ENCODE measurements at regions not wholly inside any gene's neighbourhood (a gene's known extent, or its start where the extent isn't known, plus 50 kb on each side); places are given as distances from the start of the nearest gene placed in this dataset.

DNA sequence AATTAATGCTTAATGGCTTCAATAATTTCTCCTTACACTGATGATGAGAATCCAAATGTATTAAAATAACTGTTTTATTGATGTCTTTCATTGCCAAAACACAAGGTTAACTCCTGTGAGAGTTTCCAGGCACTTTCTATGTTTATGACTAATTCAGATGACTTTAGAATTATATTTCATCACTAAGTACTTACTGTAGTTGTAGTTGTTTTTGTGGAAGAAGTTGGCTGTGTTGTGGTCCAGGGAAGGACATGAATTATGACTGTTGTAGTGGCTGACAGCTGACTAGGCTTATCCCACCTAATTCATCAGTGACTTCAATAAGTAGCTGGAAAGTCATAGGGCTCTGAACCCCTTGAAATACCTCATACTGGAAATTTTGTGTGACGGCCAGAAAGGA, 254.8 kb downstream of the HGF start:
- in situ Hi-C loops (cut with MboI): loop anchor here (25.0 kb wide), 2 partner anchors 197 to 447 kb away; no protein-coding TSS in a partner anchor
- Histone ChIP-seq H3K9me3 (ENCODE audit: low read depth) (no peaks in the 10 kb centered on the region), H3K79me2 (ENCODE audit: insufficient read depth) (no peaks in the 10 kb centered on the region), H2AFZ (no peak overlapping the region), H3K27ac (no peak overlapping the region), H3K9ac (no peak overlapping the region), H3K9me2 (ENCODE audit: insufficient read depth) (no peaks in the 10 kb centered on the region), H3F3A (ENCODE audit: insufficient read depth) (no peaks in the 10 kb centered on the region), H4K20me1 (ENCODE audit: insufficient read depth) (no peaks in the 10 kb centered on the region), H3K36me3 (ENCODE audit: low read depth) (no peaks in the 10 kb centered on the region), H3K27me3 (replicated peaks; ENCODE audit: insufficient read depth) (no peaks in the 10 kb centered on the region), H3K4me3 (no peak overlapping the region), H3K4me1 (ENCODE audit: insufficient read depth) (peaks cover 8% of the 10 kb centered on the region), H3K4me2 (ENCODE audit: unreplicated experiment) (no peak overlapping the region)
- WGBS, 2 experiments (ENCODE audit: low coverage in 1 of 2, low lambda C conversion rate in 2 of 2, missing lambda C conversion rate in 2 of 2): 90 to 93% methylated on average over 1 of the region's 1 CpG
- TF ChIP-seq EZH2 (IDR thresholded peaks at IDR 0.05; ENCODE audit: insufficient read depth, poor library complexity, severe bottlenecking) (no peak), EZH2phosphoT487 (IDR thresholded peaks at IDR 0.05; ENCODE audit: insufficient read depth, low read depth) (peak; percentile 81)
- DNase-seq: peak; percentile 33

- H3K4me2 ChIP-seq (ENCODE audit: unreplicated experiment): no peak overlapping the region
- H3K9me2 ChIP-seq (ENCODE audit: insufficient read depth): no peaks in the 10 kb centered on the region
- DNase-seq: no peak
- no peaks in the 10 kb centered on the region for H3K27me3 ChIP-seq (replicated peaks; ENCODE audit: insufficient read depth)
- in situ Hi-C loops (cut with MboI): loop anchor here (25.0 kb wide), 2 partner anchors 198 to 448 kb away; no protein-coding TSS in a partner anchor
- peaks cover 8% of the 10 kb centered on the region for H3K4me1 ChIP-seq (ENCODE audit: insufficient read depth)
- no peak overlapping the region for H3K9ac ChIP-seq
- TF ChIP-seq EZH2phosphoT487 (IDR thresholded peaks at IDR 0.05; ENCODE audit: insufficient read depth, low read depth) (no peak), EZH2 (IDR thresholded peaks at IDR 0.05; ENCODE audit: insufficient read depth, poor library complexity, severe bottlenecking) (no peak)
- H3K9me3 ChIP-seq (ENCODE audit: low read depth): no peaks in the 10 kb centered on the region
- no peaks in the 10 kb centered on the region for H4K20me1 ChIP-seq (ENCODE audit: insufficient read depth)
- no peaks in the 10 kb centered on the region for H3K36me3 ChIP-seq (ENCODE audit: low read depth)
- H3K27ac ChIP-seq: no peak overlapping the region
- no peaks in the 10 kb centered on the region for H3K79me2 ChIP-seq (ENCODE audit: insufficient read depth)
- H3K4me3 ChIP-seq: no peak overlapping the region
- no peak overlapping the region for H2AFZ ChIP-seq
- 83 to 89% methylated on average over 3 of the region's 3 CpGs for WGBS, 2 experiments (ENCODE audit: low coverage in 1 of 2, low lambda C conversion rate in 2 of 2, missing lambda C conversion rate in 2 of 2)
- no peaks in the 10 kb centered on the region for H3F3A ChIP-seq (ENCODE audit: insufficient read depth)
Measured at GRCh38 chr7:81514546-81514945, 255.3 kb downstream of the HGF start.

DNA sequence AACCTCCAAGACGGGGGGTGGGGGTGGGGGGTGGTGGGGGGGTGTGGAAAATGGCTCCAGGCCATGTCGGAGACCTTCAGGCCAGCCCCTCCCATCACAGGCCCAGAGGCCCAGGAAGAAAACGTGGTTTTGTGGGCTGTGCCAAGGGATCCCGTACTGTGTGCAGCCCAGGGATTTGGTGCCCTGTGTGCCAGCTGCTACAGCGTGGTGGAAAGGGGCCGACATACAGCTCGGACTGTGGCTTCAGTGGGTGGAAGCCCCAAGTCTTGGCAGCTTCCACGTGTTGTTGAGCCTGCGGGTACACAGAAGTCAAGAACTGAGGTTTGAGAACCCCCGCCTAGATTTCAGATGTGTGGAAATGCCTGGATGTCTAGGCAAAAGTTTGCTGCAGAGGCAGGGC, 259.7 kb downstream of the HGF start:
- DNase-seq: no peak
- no peaks in the 10 kb centered on the region for H3K36me3 ChIP-seq (ENCODE audit: low read depth)
- H3K9me3 ChIP-seq (ENCODE audit: low read depth): no peaks in the 10 kb centered on the region
- 74 to 90% methylated on average over 6 to 10 of the region's 10 CpGs for WGBS, 2 experiments (ENCODE audit: low coverage in 1 of 2, low lambda C conversion rate in 2 of 2, missing lambda C conversion rate in 2 of 2)
- no peaks in the 10 kb centered on the region for H3K27me3 ChIP-seq (replicated peaks; ENCODE audit: insufficient read depth)
- no peaks in the 10 kb centered on the region for H4K20me1 ChIP-seq (ENCODE audit: insufficient read depth)
- no peaks in the 10 kb centered on the region for H3K9me2 ChIP-seq (ENCODE audit: insufficient read depth)
- H3K4me1 ChIP-seq (ENCODE audit: insufficient read depth): no peaks in the 10 kb centered on the region
- H3K9ac ChIP-seq: no peak overlapping the region
- in situ Hi-C loops (cut with MboI): loop anchor here (25.0 kb wide), 2 partner anchors 202 to 452 kb away; no protein-coding TSS in a partner anchor
- no peak overlapping the region for H2AFZ ChIP-seq
- H3K79me2 ChIP-seq (ENCODE audit: insufficient read depth): no peaks in the 10 kb centered on the region
- no peak overlapping the region for H3K4me2 ChIP-seq (ENCODE audit: unreplicated experiment)
- H3K4me3 ChIP-seq: no peak overlapping the region
- no peak overlapping the region for H3K27ac ChIP-seq
- TF ChIP-seq EZH2 (IDR thresholded peaks at IDR 0.05; ENCODE audit: insufficient read depth, poor library complexity, severe bottlenecking) (no peak), EZH2phosphoT487 (IDR thresholded peaks at IDR 0.05; ENCODE audit: insufficient read depth, low read depth) (no peak)
- no peaks in the 10 kb centered on the region for H3F3A ChIP-seq (ENCODE audit: insufficient read depth)

DNA sequence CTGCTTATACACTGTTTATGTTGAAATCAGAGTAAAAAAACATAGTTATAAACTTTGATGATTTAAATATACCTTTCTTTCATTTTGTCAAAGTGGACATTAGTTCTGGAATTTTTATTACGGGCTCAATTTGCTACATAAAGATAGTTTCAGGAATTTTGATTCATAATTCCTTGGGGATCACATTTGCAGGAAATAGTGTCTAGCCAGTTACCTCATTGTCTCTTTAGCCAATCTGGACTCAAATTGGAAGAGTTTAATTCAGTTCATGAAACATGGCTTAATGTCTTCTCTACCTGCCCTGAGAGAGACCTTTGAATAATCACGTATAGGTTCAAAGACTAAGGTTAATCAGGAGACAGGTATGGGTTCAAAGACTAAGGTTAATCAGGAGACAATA, 262.6 kb downstream of the HGF start:
- peak overlapping the region; percentile 43; the same call in 1 of the 2 replicates for H2AFZ ChIP-seq
- no peaks in the 10 kb centered on the region for H4K20me1 ChIP-seq (ENCODE audit: insufficient read depth)
- no peak overlapping the region for H3K4me2 ChIP-seq (ENCODE audit: unreplicated experiment)
- no peak for TF ChIP-seq EZH2phosphoT487 (IDR thresholded peaks at IDR 0.05; ENCODE audit: insufficient read depth, low read depth)
- no peak for TF ChIP-seq EZH2 (IDR thresholded peaks at IDR 0.05; ENCODE audit: insufficient read depth, poor library complexity, severe bottlenecking)
- no peak overlapping the region for H3K9ac ChIP-seq
- no peaks in the 10 kb centered on the region for H3F3A ChIP-seq (ENCODE audit: insufficient read depth)
- no peaks in the 10 kb centered on the region for H3K27me3 ChIP-seq (replicated peaks; ENCODE audit: insufficient read depth)
- in situ Hi-C loops (cut with MboI): loop anchor here (10.0 to 25.0 kb wide), 3 partner anchors 205 to 518 kb away; no protein-coding TSS in a partner anchor
- WGBS, 2 experiments (ENCODE audit: low coverage in 1 of 2, low lambda C conversion rate in 2 of 2, missing lambda C conversion rate in 2 of 2): 57 to 58% methylated on average over 2 of the region's 2 CpGs
- no peaks in the 10 kb centered on the region for H3K79me2 ChIP-seq (ENCODE audit: insufficient read depth)
- no peaks in the 10 kb centered on the region for H3K9me3 ChIP-seq (ENCODE audit: low read depth)
- no peaks in the 10 kb centered on the region for H3K36me3 ChIP-seq (ENCODE audit: low read depth)
- no peak overlapping the region for H3K27ac ChIP-seq
- H3K9me2 ChIP-seq (ENCODE audit: insufficient read depth): no peaks in the 10 kb centered on the region
- DNase-seq: no peak
- H3K4me3 ChIP-seq: no peak overlapping the region
- no peaks in the 10 kb centered on the region for H3K4me1 ChIP-seq (ENCODE audit: insufficient read depth)
